DND-41 (cell line): ENCODE measurements at regions not wholly inside any gene's neighbourhood (a gene's known extent, or its start where the extent isn't known, plus 50 kb on each side); places are given as distances from the start of the nearest gene placed in this dataset.

ENCODE experiments used
- ATAC-seq: fragments of 200-7000 bp; cut with Tn5 transposase; 3 replicates; pipeline ENCODE4 v1.9.1; 2021; ENCODE audit warnings: low read depth; ENCODE audit not compliant: insufficient read depth
- DNase-seq: peaks from one replicate; pipeline ENCODE4 v3.0.0-alpha.2; 2020
- H2AFZ ChIP-seq: 2 replicates; pipeline ENCODE4 v1.6.0; 2012; ENCODE audit warnings: low read depth, low read length
- H3K27ac ChIP-seq: 2 replicates; pipeline ENCODE4 v1.5.1; 2012; ENCODE audit warnings: low read length, inconsistent platforms
- H3K27me3 ChIP-seq: fragments of 200-600 bp; sonication (generic); 2 replicates; pipeline ENCODE4 v1.6.0; 2012; ENCODE audit warnings: low read length, mild to moderate bottlenecking, inconsistent platforms; ENCODE audit not compliant: insufficient read depth, poor library complexity
- H3K36me3 ChIP-seq: 2 replicates; pipeline ENCODE4 v1.5.1; 2012; ENCODE audit warnings: low read length, inconsistent platforms; ENCODE audit not compliant: insufficient read depth
- H3K4me1 ChIP-seq: 2 replicates; pipeline ENCODE4 v1.5.1; 2012; ENCODE audit warnings: mild to moderate bottlenecking, low read length; ENCODE audit not compliant: insufficient read depth
- H3K4me2 ChIP-seq: 2 replicates; pipeline ENCODE4 v1.6.0; 2012; ENCODE audit warnings: mild to moderate bottlenecking, moderate library complexity, low read length, inconsistent platforms; ENCODE audit not compliant: insufficient read depth
- H3K4me3 ChIP-seq, 2 experiments: fragments of 200-600 bp in 1 of 2; shearing (Covaris generic) in 1 of 2; 2 replicates each; pipeline ENCODE4 v1.5.1; 2012 to 2016; ENCODE audit warnings: inconsistent platforms in 2 of 2, low read length in 2 of 2, mild to moderate bottlenecking in 2 of 2, low read depth in 1 of 2, moderate library complexity in 1 of 2
- H3K79me2 ChIP-seq: 2 replicates; pipeline ENCODE4 v1.6.0; 2012; ENCODE audit warnings: low read length, inconsistent platforms; ENCODE audit not compliant: insufficient read depth
- H3K9ac ChIP-seq: 2 replicates; pipeline ENCODE4 v1.6.0; 2012; ENCODE audit warnings: low read depth, mild to moderate bottlenecking, inconsistent platforms, low read length, moderate library complexity
- H3K9me3 ChIP-seq: 2 replicates; pipeline ENCODE4 v1.5.1; 2012; ENCODE audit warnings: low read length, moderate library complexity, mild to moderate bottlenecking, inconsistent platforms; ENCODE audit not compliant: insufficient read depth, severe bottlenecking
- H4K20me1 ChIP-seq: 2 replicates; pipeline ENCODE4 v1.6.0; 2012; ENCODE audit warnings: low read length; ENCODE audit not compliant: insufficient read depth
- EZH2 ChIP-seq: IDR thresholded peaks from 3 replicates; pipeline ENCODE4 v1.6.1; 2012; ENCODE audit warnings: borderline replicate concordance, low read depth, mild to moderate bottlenecking, moderate library complexity, low read length, inconsistent platforms; ENCODE audit not compliant: severe bottlenecking
- TF ChIP-seq, protein P1 (sequence below): IDR thresholded peaks from 2 replicates; pipeline ENCODE4 v1.5.1; 2012; ENCODE audit warnings: borderline replicate concordance, low read length, moderate library complexity, mild to moderate bottlenecking; ENCODE audit not compliant: poor library complexity, severe bottlenecking; ENCODE audit errors: extremely low read depth

DNA sequence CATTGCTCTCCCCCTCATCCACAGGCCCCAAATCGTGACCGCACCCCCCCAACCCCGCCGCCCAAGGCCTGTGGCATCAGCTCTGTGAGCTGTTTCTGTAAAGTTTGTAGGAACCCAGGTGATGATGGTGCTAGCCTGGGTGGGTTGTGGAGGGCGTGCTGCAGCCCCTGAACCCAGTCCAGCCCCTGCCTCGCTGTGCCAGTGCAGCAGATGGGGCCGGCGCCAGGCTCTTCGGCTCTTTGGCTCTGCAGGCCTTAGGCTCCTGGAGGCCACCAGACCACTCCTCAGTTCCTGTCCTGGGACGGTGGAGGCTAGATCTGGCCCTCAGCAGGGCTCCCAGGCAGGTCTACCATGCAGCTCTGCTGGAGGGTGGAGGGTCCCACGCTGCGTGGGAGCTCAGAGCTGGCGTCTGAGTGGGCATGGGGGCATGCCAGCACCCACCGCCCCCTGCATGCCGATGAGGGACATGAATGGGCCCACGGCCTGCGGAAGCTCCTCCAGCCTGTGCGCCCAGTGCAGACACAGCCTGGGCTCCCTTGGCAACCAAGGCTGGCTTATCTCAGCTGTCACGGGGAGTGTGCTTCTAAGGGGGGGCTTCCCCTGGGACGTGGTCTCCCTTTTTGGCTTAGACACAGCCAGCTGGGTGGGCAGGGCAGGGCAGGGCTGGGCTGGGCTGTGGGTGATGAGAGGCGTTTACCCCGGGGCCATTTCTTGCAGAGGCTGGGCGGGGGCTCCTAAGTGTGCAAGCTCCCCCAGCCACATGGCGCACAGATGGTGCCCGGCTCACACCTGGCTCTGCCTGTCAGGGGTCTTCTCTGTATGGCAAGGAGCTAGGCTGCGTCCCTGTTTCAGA is 1187.6 kb downstream of the BRD1 start:
- Histone ChIP-seq H3K79me2 (no peaks in the 10 kb centered on the region), H2AFZ (no peak overlapping the region), H4K20me1 (0 out of 2 replicates have a peak, but pooled peaks cover 5% of the 10 kb centered on the region), H3K27ac (no peak overlapping the region), H3K27me3 (no peaks in the 10 kb centered on the region), H3K4me2 (no peak overlapping the region), H3K4me3 (no peak overlapping the region), H3K9ac (no peak overlapping the region), H3K4me1 (peaks cover 14% of the 10 kb centered on the region), H3K9me3 (no peaks in the 10 kb centered on the region), H3K36me3 (no peaks in the 10 kb centered on the region)
- ATAC-seq = peak; percentile 25; the same call in 2 of the 3 replicates
- peak; percentile 59 for DNase-seq
- no peak for TF ChIP-seq EZH2
- TF ChIP-seq, protein P1, sequence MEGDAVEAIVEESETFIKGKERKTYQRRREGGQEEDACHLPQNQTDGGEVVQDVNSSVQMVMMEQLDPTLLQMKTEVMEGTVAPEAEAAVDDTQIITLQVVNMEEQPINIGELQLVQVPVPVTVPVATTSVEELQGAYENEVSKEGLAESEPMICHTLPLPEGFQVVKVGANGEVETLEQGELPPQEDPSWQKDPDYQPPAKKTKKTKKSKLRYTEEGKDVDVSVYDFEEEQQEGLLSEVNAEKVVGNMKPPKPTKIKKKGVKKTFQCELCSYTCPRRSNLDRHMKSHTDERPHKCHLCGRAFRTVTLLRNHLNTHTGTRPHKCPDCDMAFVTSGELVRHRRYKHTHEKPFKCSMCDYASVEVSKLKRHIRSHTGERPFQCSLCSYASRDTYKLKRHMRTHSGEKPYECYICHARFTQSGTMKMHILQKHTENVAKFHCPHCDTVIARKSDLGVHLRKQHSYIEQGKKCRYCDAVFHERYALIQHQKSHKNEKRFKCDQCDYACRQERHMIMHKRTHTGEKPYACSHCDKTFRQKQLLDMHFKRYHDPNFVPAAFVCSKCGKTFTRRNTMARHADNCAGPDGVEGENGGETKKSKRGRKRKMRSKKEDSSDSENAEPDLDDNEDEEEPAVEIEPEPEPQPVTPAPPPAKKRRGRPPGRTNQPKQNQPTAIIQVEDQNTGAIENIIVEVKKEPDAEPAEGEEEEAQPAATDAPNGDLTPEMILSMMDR = no peak

DNA sequence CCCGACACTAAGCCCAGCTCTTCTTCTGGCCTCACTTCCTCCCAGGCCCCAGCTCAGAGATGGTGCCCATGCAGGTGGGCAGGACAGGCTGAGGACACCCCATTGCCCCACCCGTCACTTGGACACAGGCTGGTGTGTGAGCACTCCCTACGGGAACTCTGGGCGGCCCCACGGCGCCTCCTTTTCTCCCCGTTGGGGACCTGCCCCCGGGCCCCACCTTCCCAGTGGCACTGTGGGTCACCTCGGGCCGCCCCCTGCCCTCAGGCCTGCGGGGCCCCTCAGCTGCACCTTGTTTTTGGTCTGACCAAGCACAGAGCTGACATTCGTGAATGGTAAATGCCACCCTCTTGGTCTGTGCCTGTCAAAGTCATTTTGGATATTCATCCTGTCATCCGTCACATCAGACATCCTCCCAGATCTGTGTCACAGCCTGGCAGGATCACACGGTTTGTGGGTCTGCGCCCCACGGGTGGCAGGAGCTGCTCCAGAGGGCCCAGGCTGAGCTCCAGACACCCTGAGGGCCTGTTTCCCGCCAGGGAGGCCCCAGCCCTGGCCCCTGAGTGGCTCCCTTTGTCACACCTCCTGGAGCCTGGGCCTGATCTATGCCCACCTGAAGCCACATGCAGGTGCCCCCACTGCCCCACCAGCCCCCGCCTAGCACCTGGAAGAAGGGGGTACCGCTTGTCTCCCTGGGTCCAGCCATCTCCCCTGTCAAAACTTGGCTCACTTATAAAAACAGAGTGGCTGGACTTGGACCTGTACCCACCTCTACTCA is 1188.5 kb downstream of the BRD1 start:
- H3K79me2 ChIP-seq = no peaks in the 10 kb centered on the region
- H2AFZ ChIP-seq = no peak overlapping the region
- H3K27ac ChIP-seq = no peak overlapping the region
- H3K36me3 ChIP-seq = no peaks in the 10 kb centered on the region
- no peak overlapping the region for H3K4me3 ChIP-seq
- no peaks in the 10 kb centered on the region for H3K27me3 ChIP-seq
- TF ChIP-seq EZH2 = no peak
- TF ChIP-seq, protein P1 = no peak
- DNase-seq (no peak), ATAC-seq (no peak)
- H3K4me1 ChIP-seq = peaks cover 19% of the 10 kb centered on the region
- no peak overlapping the region for H3K4me2 ChIP-seq
- H4K20me1 ChIP-seq = 0 out of 2 replicates have a peak, but pooled peaks cover 5% of the 10 kb centered on the region
- no peaks in the 10 kb centered on the region for H3K9me3 ChIP-seq
- H3K9ac ChIP-seq = no peak overlapping the region

DNA sequence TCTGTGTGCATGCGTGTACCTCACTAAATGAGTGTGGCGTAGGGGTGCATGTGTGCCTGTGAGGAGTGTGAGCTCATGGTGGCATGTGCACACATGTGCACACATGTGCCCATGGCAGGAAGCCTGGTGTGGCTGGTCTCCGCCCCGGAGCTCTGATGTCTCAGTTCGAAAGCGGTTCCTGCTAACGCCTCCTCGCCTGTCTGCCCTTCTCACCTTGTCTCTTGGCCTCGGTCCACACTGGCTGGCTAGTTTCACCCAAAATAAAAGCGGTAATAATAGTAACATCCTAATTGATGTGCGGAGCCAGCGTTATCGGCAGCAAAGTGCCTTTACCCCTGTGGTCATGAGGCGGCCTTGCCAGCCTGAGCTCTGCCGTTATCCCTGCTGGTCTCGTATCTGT is 1190.4 kb downstream of the BRD1 start:
- no peak overlapping the region for H3K27ac ChIP-seq
- no peaks in the 10 kb centered on the region for H3K9me3 ChIP-seq
- no peak for TF ChIP-seq EZH2
- TF ChIP-seq, protein P1 = no peak
- H3K4me1 ChIP-seq = peaks cover 19% of the 10 kb centered on the region
- no peak overlapping the region for H3K4me2 ChIP-seq
- no peak overlapping the region for H2AFZ ChIP-seq
- H3K79me2 ChIP-seq = no peaks in the 10 kb centered on the region
- H3K4me3 ChIP-seq = no peak overlapping the region
- no peak overlapping the region for H3K9ac ChIP-seq
- ATAC-seq (no peak), DNase-seq (no peak)
- no peaks in the 10 kb centered on the region for H3K36me3 ChIP-seq
- no peaks in the 10 kb centered on the region for H4K20me1 ChIP-seq
- no peaks in the 10 kb centered on the region for H3K27me3 ChIP-seq
